ENCODE measurements at regions not wholly inside any gene's neighbourhood (a gene's known extent, or its start where the extent isn't known, plus 50 kb on each side); places are given as distances from the start of the nearest gene placed in this dataset.

DNA sequence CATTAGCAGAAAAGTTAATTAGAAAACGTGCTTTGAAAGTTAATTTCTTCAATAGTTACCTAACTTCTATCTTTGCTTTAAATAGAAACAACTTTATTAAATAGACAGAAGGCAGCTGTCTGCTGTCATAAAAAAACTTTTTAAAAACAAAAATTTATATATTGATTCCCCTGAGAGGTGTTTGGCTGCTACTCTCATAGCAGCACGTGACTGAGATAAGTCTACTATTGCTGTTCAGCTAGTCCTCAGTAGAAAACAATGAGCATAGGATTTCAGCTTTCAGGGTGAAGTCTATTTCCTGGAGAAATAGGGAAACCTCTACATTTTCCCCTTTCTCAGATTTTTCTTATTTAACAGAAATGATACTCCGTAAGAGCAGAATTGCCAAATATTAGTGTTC lies 135.0 kb upstream of the FBN2 start:
- no peak for TF ChIP-seq CREB1 (CRISPR knock-in tag; IDR thresholded peaks at IDR 0.05; ENCODE audit: low read depth)
- TF ChIP-seq POLR2AphosphoS5 (IDR thresholded peaks at IDR 0.05; ENCODE audit: low read depth): no peak
- TF ChIP-seq, protein P1, sequence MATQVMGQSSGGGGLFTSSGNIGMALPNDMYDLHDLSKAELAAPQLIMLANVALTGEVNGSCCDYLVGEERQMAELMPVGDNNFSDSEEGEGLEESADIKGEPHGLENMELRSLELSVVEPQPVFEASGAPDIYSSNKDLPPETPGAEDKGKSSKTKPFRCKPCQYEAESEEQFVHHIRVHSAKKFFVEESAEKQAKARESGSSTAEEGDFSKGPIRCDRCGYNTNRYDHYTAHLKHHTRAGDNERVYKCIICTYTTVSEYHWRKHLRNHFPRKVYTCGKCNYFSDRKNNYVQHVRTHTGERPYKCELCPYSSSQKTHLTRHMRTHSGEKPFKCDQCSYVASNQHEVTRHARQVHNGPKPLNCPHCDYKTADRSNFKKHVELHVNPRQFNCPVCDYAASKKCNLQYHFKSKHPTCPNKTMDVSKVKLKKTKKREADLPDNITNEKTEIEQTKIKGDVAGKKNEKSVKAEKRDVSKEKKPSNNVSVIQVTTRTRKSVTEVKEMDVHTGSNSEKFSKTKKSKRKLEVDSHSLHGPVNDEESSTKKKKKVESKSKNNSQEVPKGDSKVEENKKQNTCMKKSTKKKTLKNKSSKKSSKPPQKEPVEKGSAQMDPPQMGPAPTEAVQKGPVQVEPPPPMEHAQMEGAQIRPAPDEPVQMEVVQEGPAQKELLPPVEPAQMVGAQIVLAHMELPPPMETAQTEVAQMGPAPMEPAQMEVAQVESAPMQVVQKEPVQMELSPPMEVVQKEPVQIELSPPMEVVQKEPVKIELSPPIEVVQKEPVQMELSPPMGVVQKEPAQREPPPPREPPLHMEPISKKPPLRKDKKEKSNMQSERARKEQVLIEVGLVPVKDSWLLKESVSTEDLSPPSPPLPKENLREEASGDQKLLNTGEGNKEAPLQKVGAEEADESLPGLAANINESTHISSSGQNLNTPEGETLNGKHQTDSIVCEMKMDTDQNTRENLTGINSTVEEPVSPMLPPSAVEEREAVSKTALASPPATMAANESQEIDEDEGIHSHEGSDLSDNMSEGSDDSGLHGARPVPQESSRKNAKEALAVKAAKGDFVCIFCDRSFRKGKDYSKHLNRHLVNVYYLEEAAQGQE (IDR thresholded peaks at IDR 0.05; ENCODE audit: unreplicated experiment): no peak
- TF ChIP-seq, protein P2, sequence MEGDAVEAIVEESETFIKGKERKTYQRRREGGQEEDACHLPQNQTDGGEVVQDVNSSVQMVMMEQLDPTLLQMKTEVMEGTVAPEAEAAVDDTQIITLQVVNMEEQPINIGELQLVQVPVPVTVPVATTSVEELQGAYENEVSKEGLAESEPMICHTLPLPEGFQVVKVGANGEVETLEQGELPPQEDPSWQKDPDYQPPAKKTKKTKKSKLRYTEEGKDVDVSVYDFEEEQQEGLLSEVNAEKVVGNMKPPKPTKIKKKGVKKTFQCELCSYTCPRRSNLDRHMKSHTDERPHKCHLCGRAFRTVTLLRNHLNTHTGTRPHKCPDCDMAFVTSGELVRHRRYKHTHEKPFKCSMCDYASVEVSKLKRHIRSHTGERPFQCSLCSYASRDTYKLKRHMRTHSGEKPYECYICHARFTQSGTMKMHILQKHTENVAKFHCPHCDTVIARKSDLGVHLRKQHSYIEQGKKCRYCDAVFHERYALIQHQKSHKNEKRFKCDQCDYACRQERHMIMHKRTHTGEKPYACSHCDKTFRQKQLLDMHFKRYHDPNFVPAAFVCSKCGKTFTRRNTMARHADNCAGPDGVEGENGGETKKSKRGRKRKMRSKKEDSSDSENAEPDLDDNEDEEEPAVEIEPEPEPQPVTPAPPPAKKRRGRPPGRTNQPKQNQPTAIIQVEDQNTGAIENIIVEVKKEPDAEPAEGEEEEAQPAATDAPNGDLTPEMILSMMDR (conservative IDR thresholded peaks at IDR 0.05; ENCODE audit: low read depth in 2 of 2): no peak
- no peak for TF ChIP-seq JUNB (IDR thresholded peaks at IDR 0.05; ENCODE audit: unreplicated experiment)
- no peak for TF ChIP-seq EZH2 (IDR thresholded peaks at IDR 0.05; ENCODE audit: low read depth, unreplicated experiment)
- TF ChIP-seq EZH2phosphoT487 (IDR thresholded peaks at IDR 0.05; ENCODE audit: unreplicated experiment): no peak
- TF ChIP-seq STAT1 (IDR thresholded peaks at IDR 0.05; ENCODE audit: unreplicated experiment): no peak
- TF ChIP-seq NANOG (IDR thresholded peaks at IDR 0.05; ENCODE audit: borderline replicate concordance): no peak
- TF ChIP-seq, protein P3, sequence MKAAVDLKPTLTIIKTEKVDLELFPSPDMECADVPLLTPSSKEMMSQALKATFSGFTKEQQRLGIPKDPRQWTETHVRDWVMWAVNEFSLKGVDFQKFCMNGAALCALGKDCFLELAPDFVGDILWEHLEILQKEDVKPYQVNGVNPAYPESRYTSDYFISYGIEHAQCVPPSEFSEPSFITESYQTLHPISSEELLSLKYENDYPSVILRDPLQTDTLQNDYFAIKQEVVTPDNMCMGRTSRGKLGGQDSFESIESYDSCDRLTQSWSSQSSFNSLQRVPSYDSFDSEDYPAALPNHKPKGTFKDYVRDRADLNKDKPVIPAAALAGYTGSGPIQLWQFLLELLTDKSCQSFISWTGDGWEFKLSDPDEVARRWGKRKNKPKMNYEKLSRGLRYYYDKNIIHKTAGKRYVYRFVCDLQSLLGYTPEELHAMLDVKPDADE (IDR thresholded peaks at IDR 0.05): no peak

All from GM23338 (cell line).